Spinal cord (tissue), 9 donors: ENCODE measurements at regions not wholly inside any gene's neighbourhood (a gene's known extent, or its start where the extent isn't known, plus 50 kb on each side); places are given as distances from the start of the nearest gene placed in this dataset.

ENCODE experiments used
- DNase-seq, 6 donors: peaks; one replicate each; pipeline versions ENCODE4 v3.0.0 to v3.0.0-alpha.2; 2013 to 2015; ENCODE audit warnings: low spot score in 6 of 6, low read depth in 4 of 6
- H3K27ac ChIP-seq: one replicate; pipeline ENCODE4 v1.5.1; 2013; ENCODE audit warnings: low read depth, low read length, control low read depth
- H3K27me3 ChIP-seq: one replicate; pipeline ENCODE4 v1.6.1; 2013; ENCODE audit warnings: low read length; ENCODE audit not compliant: control insufficient read depth, insufficient read depth
- H3K36me3 ChIP-seq: one replicate; pipeline ENCODE4 v1.6.1; 2013; ENCODE audit warnings: low read length; ENCODE audit not compliant: control insufficient read depth, insufficient read depth
- H3K4me1 ChIP-seq: one replicate; pipeline ENCODE4 v1.6.1; 2013; ENCODE audit warnings: low read length; ENCODE audit not compliant: control insufficient read depth, insufficient read depth
- H3K4me3 ChIP-seq: one replicate; pipeline ENCODE4 v1.5.1; 2013; ENCODE audit warnings: low read depth, low read length, control low read depth
- H3K9me3 ChIP-seq: one replicate; pipeline ENCODE4 v1.6.1; 2013; ENCODE audit warnings: low read length; ENCODE audit not compliant: control insufficient read depth, insufficient read depth
- WGBS: methylation state at CpG from one replicate; pipeline ENCODE4 v1.1.5; 2013; ENCODE audit warnings: missing lambda C conversion rate; ENCODE audit not compliant: insufficient coverage; 5-methylcytosine and 5-hydroxymethylcytosine counted together
- donor health status: healthy.

GRCh38 chr12:91982946-91983345 lies 162.7 kb downstream of the BTG1 start:
- Histone ChIP-seq H3K9me3 (no peaks in the 10 kb centered on the region), H3K4me3 (no peak overlapping the region), H3K27me3 (no peaks in the 10 kb centered on the region), H3K4me1 (no peaks in the 10 kb centered on the region), H3K36me3 (no peaks in the 10 kb centered on the region), H3K27ac (no peak overlapping the region)
- no peak for DNase-seq
- WGBS = 94% methylated on average over 5 of the region's 5 CpGs

GRCh38 chr12:91980389-91980821 lies 165.2 kb downstream of the BTG1 start:
- DNase-seq = no peak
- Histone ChIP-seq H3K4me1 (no peaks in the 10 kb centered on the region), H3K9me3 (no peaks in the 10 kb centered on the region), H3K27me3 (no peaks in the 10 kb centered on the region), H3K4me3 (no peak overlapping the region), H3K36me3 (no peaks in the 10 kb centered on the region), H3K27ac (no peak overlapping the region)

GRCh38 chr12:91978143-91978542 lies 167.5 kb downstream of the BTG1 start:
- WGBS = no CpG with 5 or more reads among the region's 2 CpGs
- DNase-seq = no peak

GRCh38 chr12:91975891-91976290 lies 169.8 kb downstream of the BTG1 start:
- Histone ChIP-seq H3K4me1 (no peaks in the 10 kb centered on the region), H3K36me3 (no peaks in the 10 kb centered on the region), H3K27ac (no peak overlapping the region), H3K9me3 (no peaks in the 10 kb centered on the region), H3K4me3 (no peak overlapping the region), H3K27me3 (no peaks in the 10 kb centered on the region)
- no peak for DNase-seq
- 98% methylated on average over 4 of the region's 6 CpGs for WGBS

More at GRCh38 chr12:91978143-91978542, 167.5 kb downstream of the BTG1 start:
- H3K36me3 ChIP-seq = no peaks in the 10 kb centered on the region
- H3K4me1 ChIP-seq = no peaks in the 10 kb centered on the region
- no peak overlapping the region for H3K27ac ChIP-seq
- H3K9me3 ChIP-seq = no peaks in the 10 kb centered on the region
- no peak overlapping the region for H3K4me3 ChIP-seq
- H3K27me3 ChIP-seq = no peaks in the 10 kb centered on the region

GRCh38 chr12:91974541-91975085 lies 171.0 kb downstream of the BTG1 start:
- Histone ChIP-seq H3K9me3 (no peaks in the 10 kb centered on the region), H3K4me3 (no peak overlapping the region), H3K27me3 (no peaks in the 10 kb centered on the region), H3K27ac (no peak overlapping the region), H3K4me1 (no peaks in the 10 kb centered on the region), H3K36me3 (no peaks in the 10 kb centered on the region)
- WGBS = no CpG with 5 or more reads among the region's 3 CpGs
- no peak for DNase-seq

- H3K4me1 ChIP-seq = no peaks in the 10 kb centered on the region
- H3K9me3 ChIP-seq = no peaks in the 10 kb centered on the region
- no peak for DNase-seq
- no peaks in the 10 kb centered on the region for H3K36me3 ChIP-seq
- no peak overlapping the region for H3K27ac ChIP-seq
- 93% methylated on average over 2 of the region's 2 CpGs for WGBS
- H3K4me3 ChIP-seq = no peak overlapping the region
- H3K27me3 ChIP-seq = no peaks in the 10 kb centered on the region
These were observed 171.8 kb downstream of the BTG1 start for GRCh38 chr12:91973813-91974212.

GRCh38 chr12:91972896-91973295 lies 172.8 kb downstream of the BTG1 start:
- no peak for DNase-seq
- no CpG with 5 or more reads among the region's 1 CpG for WGBS
- H3K4me3 ChIP-seq = no peak overlapping the region

GRCh38 chr12:91968777-91969171 lies 176.9 kb downstream of the BTG1 start:
- H3K27me3 ChIP-seq = no peaks in the 10 kb centered on the region
- H3K4me3 ChIP-seq = no peak overlapping the region
- H3K36me3 ChIP-seq = no peaks in the 10 kb centered on the region
- H3K9me3 ChIP-seq = no peaks in the 10 kb centered on the region
- WGBS = no CpG with 5 or more reads among the region's 3 CpGs
- no peak overlapping the region for H3K27ac ChIP-seq
- no peaks in the 10 kb centered on the region for H3K4me1 ChIP-seq
- no peak for DNase-seq

More at GRCh38 chr12:91972896-91973295, 172.8 kb downstream of the BTG1 start:
- Histone ChIP-seq H3K4me1 (no peaks in the 10 kb centered on the region), H3K27ac (no peak overlapping the region), H3K9me3 (no peaks in the 10 kb centered on the region), H3K36me3 (no peaks in the 10 kb centered on the region), H3K27me3 (no peaks in the 10 kb centered on the region)

- Histone ChIP-seq H3K4me3 (no peak overlapping the region), H3K27me3 (no peaks in the 10 kb centered on the region), H3K36me3 (no peaks in the 10 kb centered on the region), H3K9me3 (no peaks in the 10 kb centered on the region), H3K27ac (no peak overlapping the region), H3K4me1 (no peaks in the 10 kb centered on the region)
- DNase-seq = peak in 1 of 6 donors; percentile 27
These were observed 177.4 kb downstream of the BTG1 start for GRCh38 chr12:91968076-91968776.

GRCh38 chr12:91967590-91967989 lies 178.1 kb downstream of the BTG1 start:
- Histone ChIP-seq H3K36me3 (no peaks in the 10 kb centered on the region), H3K27ac (no peak overlapping the region), H3K4me1 (no peaks in the 10 kb centered on the region), H3K4me3 (no peak overlapping the region), H3K27me3 (no peaks in the 10 kb centered on the region), H3K9me3 (no peaks in the 10 kb centered on the region)
- no CpG with 5 or more reads among the region's 1 CpG for WGBS
- no peak for DNase-seq
